PC-9 (cell line): ENCODE measurements at regions not wholly inside any gene's neighbourhood (a gene's known extent, or its start where the extent isn't known, plus 50 kb on each side); places are given as distances from the start of the nearest gene placed in this dataset.

ENCODE experiments used
- BruUV-seq: library from RNA; stranded (reverse); fragments of 400-500 nt; replicated peaks from 2 replicates; lab custom pipeline; 2021; lab: Mats Ljungman, UMichigan
- CTCF ChIA-PET: fragments of 300-600 bp; sonication (Branson Sonifier 250); formaldehyde crosslinking; loops from one replicate; lab custom pipeline; 2022; ENCODE audit warnings: antibody characterized with exemption; lab: Charles Lee
- POLR2A ChIA-PET: fragments of 300-600 bp; sonication (Branson Sonifier 250); formaldehyde crosslinking; loops from one replicate; lab custom pipeline; 2022; ENCODE audit warnings: antibody characterized with exemption; ENCODE audit not compliant: unreplicated experiment; lab: Charles Lee
- DNase-seq, 2 experiments: peaks; one replicate each; pipeline versions ENCODE4 v3.0.0 to v3.0.0-alpha.2; 2015 to 2022; ENCODE audit warnings: mixed read lengths in 1 of 2
- H2AFZ ChIP-seq: fragments of 200-600 bp; sonication (generic); 2 replicates; pipeline ENCODE4 v1.8.1; 2017; ENCODE audit warnings: antibody characterized with exemption
- H3F3A ChIP-seq: fragments of 200-600 bp; sonication (generic); 2 replicates; pipeline ENCODE4 v1.8.1; 2017; ENCODE audit warnings: antibody characterized with exemption, mild to moderate bottlenecking, low read depth; ENCODE audit not compliant: insufficient read depth
- H3K27ac ChIP-seq: fragments of 200-600 bp; sonication (generic); 2 replicates; pipeline ENCODE4 v1.6.1; 2016; ENCODE audit warnings: mixed run types
- H3K27me3 ChIP-seq: fragments of 200-600 bp; sonication (generic); 2 replicates; pipeline ENCODE4 v1.6.1; 2016; ENCODE audit warnings: low read depth, mixed run types; ENCODE audit not compliant: insufficient read depth
- H3K36me3 ChIP-seq: fragments of 200-600 bp; sonication (generic); 2 replicates; pipeline ENCODE4 v1.6.1; 2016; ENCODE audit warnings: low read depth, mixed run types
- H3K4me1 ChIP-seq: fragments of 200-600 bp; sonication (generic); replicated peaks from 2 replicates; pipeline ENCODE4 v1.6.1; 2016; ENCODE audit warnings: mixed run types; ENCODE audit not compliant: insufficient read depth
- H3K4me2 ChIP-seq: fragments of 200-600 bp; sonication (generic); 2 replicates; pipeline ENCODE4 v1.6.1; 2017; ENCODE audit warnings: mixed run types
- H3K4me3 ChIP-seq: fragments of 200-600 bp; sonication (generic); 2 replicates; pipeline ENCODE4 v1.6.1; 2016; ENCODE audit warnings: mixed run types
- H3K79me2 ChIP-seq: fragments of 200-600 bp; sonication (generic); 2 replicates; pipeline ENCODE4 v1.6.1; 2017; ENCODE audit warnings: low read depth, mixed run types
- H3K9me2 ChIP-seq: fragments of 200-600 bp; sonication (generic); 2 replicates; pipeline ENCODE4 v1.8.1; 2017; ENCODE audit warnings: mild to moderate bottlenecking; ENCODE audit not compliant: insufficient read depth
- H3K9me3 ChIP-seq: fragments of 200-600 bp; sonication (generic); 2 replicates; pipeline ENCODE4 v1.8.1; 2016; ENCODE audit warnings: low read depth; ENCODE audit not compliant: insufficient read depth
- H4K20me1 ChIP-seq: fragments of 200-600 bp; sonication (generic); 2 replicates; pipeline ENCODE4 v1.8.1; 2017; ENCODE audit not compliant: insufficient read depth
- CTCF ChIP-seq: fragments of 200-600 bp; sonication (generic); conservative IDR thresholded peaks from 2 replicates; pipeline ENCODE4 v1.6.1; 2017; ENCODE audit warnings: mixed run types, antibody characterized with exemption, mild to moderate bottlenecking, moderate library complexity
- EZH2 ChIP-seq: fragments of 200-600 bp; sonication (generic); IDR thresholded peaks from 2 replicates; pipeline ENCODE4 v1.8.0; 2017; ENCODE audit warnings: antibody characterized with exemption, low read depth
- intact Hi-C: fragments of 100-400 bp; cut with micrococcal nuclease; formaldehyde crosslinking; loops from one replicate; pipeline ENCODE4 v1.10.0; 2022; ENCODE audit not compliant: unreplicated experiment

GRCh38 chr6:145489583-145489982 is 245.7 kb downstream of the EPM2A start:
- no TSS peak for BruUV-seq
- intact Hi-C loops, result no loop called here
- Histone ChIP-seq H3K9me2 (no peaks in the 10 kb centered on the region), H3K9me3 (peaks cover under 1% of the 10 kb centered on the region; the same call in 1 of the 2 replicates), H2AFZ (no peak overlapping the region), H3F3A (no peaks in the 10 kb centered on the region), H3K27ac (no peak overlapping the region), H3K79me2 (no peaks in the 10 kb centered on the region), H4K20me1 (no peaks in the 10 kb centered on the region), H3K36me3 (no peaks in the 10 kb centered on the region), H3K27me3 (no peaks in the 10 kb centered on the region), H3K4me2 (no peak overlapping the region), H3K4me1 (0 out of 2 replicates have a peak, but pooled peaks cover under 1% of the 10 kb centered on the region), H3K4me3 (no peak overlapping the region)
- TF ChIP-seq CTCF (no peak), EZH2 (no peak)
- CTCF ChIA-PET, result no interaction called here
- POLR2A ChIA-PET, result no interaction called here
- DNase-seq, result no peak

- DNase-seq, result no peak
- POLR2A ChIA-PET, result no interaction called here
Measured at GRCh38 chr6:145490068-145490467, 245.3 kb downstream of the EPM2A start.

DNA sequence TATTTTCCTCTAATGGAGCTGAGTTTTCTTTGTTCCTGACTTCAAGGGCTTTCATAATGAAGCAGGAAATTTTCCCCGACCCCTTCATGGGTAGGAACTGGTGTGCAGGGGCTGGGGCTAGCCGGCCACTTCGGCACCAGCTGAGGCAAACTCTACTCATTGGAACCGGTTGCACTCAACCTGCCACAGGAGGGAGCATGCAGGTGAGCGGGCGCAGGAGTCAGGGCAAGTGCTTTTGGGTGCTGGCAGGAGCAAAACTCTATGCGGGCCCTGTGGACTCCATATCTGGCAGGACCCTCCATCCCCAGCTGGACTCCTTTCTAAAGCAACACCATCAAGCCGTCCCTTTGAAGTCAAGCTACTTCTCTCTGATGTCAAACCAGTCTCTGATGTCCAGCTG is 244.2 kb downstream of the EPM2A start:
- Histone ChIP-seq H2AFZ (no peak overlapping the region), H3F3A (no peaks in the 10 kb centered on the region), H3K36me3 (no peaks in the 10 kb centered on the region), H3K4me3 (no peak overlapping the region), H3K9me2 (no peaks in the 10 kb centered on the region), H3K27ac (no peak overlapping the region), H3K4me1 (no peaks in the 10 kb centered on the region), H3K79me2 (no peaks in the 10 kb centered on the region), H3K9me3 (peaks cover 8% of the 10 kb centered on the region; the same call in 1 of the 2 replicates), H3K4me2 (no peak overlapping the region), H3K27me3 (no peaks in the 10 kb centered on the region), H4K20me1 (no peaks in the 10 kb centered on the region)
- TF ChIP-seq EZH2 (no peak), CTCF (no peak)
- BruUV-seq, result no TSS peak
- no peak for DNase-seq
- ChIA-PET POLR2A (no interaction called here), CTCF (no interaction called here)
- intact Hi-C loops, result no loop called here

More at GRCh38 chr6:145490068-145490467, 245.3 kb downstream of the EPM2A start:
- Histone ChIP-seq H3K27me3 (no peaks in the 10 kb centered on the region), H3K36me3 (no peaks in the 10 kb centered on the region), H3K79me2 (no peaks in the 10 kb centered on the region), H3K4me3 (no peak overlapping the region), H2AFZ (no peak overlapping the region), H4K20me1 (no peaks in the 10 kb centered on the region), H3K4me2 (no peak overlapping the region), H3F3A (no peaks in the 10 kb centered on the region), H3K9me3 (peaks cover 5% of the 10 kb centered on the region; the same call in 1 of the 2 replicates), H3K27ac (no peak overlapping the region), H3K4me1 (no peaks in the 10 kb centered on the region), H3K9me2 (no peaks in the 10 kb centered on the region)
- TF ChIP-seq EZH2 (no peak), CTCF (no peak)
- BruUV-seq, result no TSS peak
- intact Hi-C loops, result no loop called here
- CTCF ChIA-PET, result no interaction called here
